Adrenal gland (tissue), 9 donors: ENCODE measurements at regions not wholly inside any gene's neighbourhood (a gene's known extent, or its start where the extent isn't known, plus 50 kb on each side); places are given as distances from the start of the nearest gene placed in this dataset.

Experiments used
- DNase-seq, 7 donors: peaks; one replicate each; pipeline ENCODE4 v3.0.0-alpha.2; 2019 to 2020
- H3K27ac ChIP-seq, 5 donors: fragments of 200-600 bp; sonication (generic) in 4 of 5; 1 replicate in 3 of 5; 2 replicates in 2 of 5; pipeline versions ENCODE4 v1.5.1 to v1.8.0; 2016 to 2020; ENCODE audit warnings: mild to moderate bottlenecking in 1 of 5
- H3K27me3 ChIP-seq: fragments of 200-600 bp; 2 replicates; pipeline ENCODE4 v1.8.0; 2021
- H3K36me3 ChIP-seq, 2 donors: fragments of 200-600 bp; replicated peaks in 1 of 2; 1 replicate in 1 of 2; 2 replicates in 1 of 2; pipeline versions ENCODE4 v1.5.1 to v1.8.0; 2018 to 2022
- H3K4me1 ChIP-seq, 2 donors: fragments of 200-600 bp; replicated peaks in 1 of 2; 1 replicate in 1 of 2; 2 replicates in 1 of 2; pipeline versions ENCODE4 v1.5.1 to v1.8.0; 2018 to 2021
- H3K4me3 ChIP-seq, 4 donors: fragments of 200-600 bp; sonication (generic) in 3 of 4; one replicate each; pipeline ENCODE4 v1.5.1; 2016 to 2018
- H3K9me3 ChIP-seq, 3 donors: fragments of 200-600 bp; sonication (generic) in 1 of 3; replicated peaks in 1 of 3; 1 replicate in 2 of 3; 2 replicates in 1 of 3; pipeline versions ENCODE4 v1.5.1 to v1.8.0; 2016 to 2021
- CTCF ChIP-seq, 6 experiments: fragments of 450-650 bp in 4 of 6; fragments of 200-600 bp in 2 of 6; sonication (generic) in 1 of 6; IDR thresholded peaks; 1 replicate in 5 of 6; 2 replicates in 1 of 6; pipeline versions ENCODE4 v1.5.1 to v1.8.0; 2016 to 2021; ENCODE audit warnings: antibody characterized with exemption in 6 of 6, mild to moderate bottlenecking in 2 of 6, moderate library complexity in 1 of 6
- POLR2A ChIP-seq, 2 donors: fragments of 450-650 bp; IDR thresholded peaks; one replicate each; pipeline ENCODE4 v1.6.1; 2017; ENCODE audit warnings: antibody characterized with exemption in 2 of 2, mild to moderate bottlenecking in 2 of 2, moderate library complexity in 1 of 2
- WGBS, 4 donors: extraction: QIAGEN DNeasy Blood & Tissue Kit in 2 of 4; methylation state at CpG; one replicate each; pipeline versions ENCODE4 v1.1.5 to v1.1.7; 2013 to 2017; 5-methylcytosine and 5-hydroxymethylcytosine counted together
- intact Hi-C, 2 donors: fragments of 100-400 bp; cut with DNase I; formaldehyde crosslinking; loops; one replicate each; pipeline versions ENCODE4 v1.14.1 to v1.15.0; 2022 to 2023
- donor health status: healthy with polysubstance abuse.
- donor health status: Bipolar disorder and iron deficiency.
- donor health status: DM: yes; HTN: yes; CAD: no.
- donor health status: DM: no; HTN: no; CAD: no.
- donor health status: DM: no; HTN: no; CAD: no.

GRCh38 chrX:39600222-39600621 is 497.5 kb downstream of the BCOR start:
- TF ChIP-seq POLR2A (IDR thresholded peaks at IDR 0.05) (no peak), CTCF (IDR thresholded peaks at IDR 0.05) (no peak)
- DNase-seq: no peak
- no peaks in the 10 kb centered on the region for H3K4me1 ChIP-seq
- H3K9me3 ChIP-seq: no peaks in the 10 kb centered on the region
- WGBS, 4 donors: 76 to 96% (median 88%) methylated on average over 6 of the region's 6 CpGs
- no peak overlapping the region for H3K27ac ChIP-seq
- peaks cover 6% of the 10 kb centered on the region for H3K27me3 ChIP-seq
- H3K36me3 ChIP-seq: no peaks in the 10 kb centered on the region
- no peak overlapping the region for H3K4me3 ChIP-seq
- intact Hi-C loops: no loop called here

- DNase-seq: peak in 1 of 7 donors; percentile 14
- H3K4me3 ChIP-seq: no peak overlapping the region
- no peaks in the 10 kb centered on the region for H3K36me3 ChIP-seq
- WGBS, 4 donors: 38 to 45% (median 40%) methylated on average over 10 to 19 of the region's 19 CpGs
- no peaks in the 10 kb centered on the region for H3K4me1 ChIP-seq
- H3K9me3 ChIP-seq: no peaks in the 10 kb centered on the region
- intact Hi-C loops: no loop called here
- no peak overlapping the region for H3K27ac ChIP-seq
- H3K27me3 ChIP-seq: peaks cover 6% of the 10 kb centered on the region
- TF ChIP-seq CTCF (IDR thresholded peaks at IDR 0.05): no peak
- TF ChIP-seq POLR2A (IDR thresholded peaks at IDR 0.05): no peak
These were observed 496.3 kb downstream of the BCOR start for GRCh38 chrX:39601231-39602177.

GRCh38 chrX:39602195-39602594 is 495.6 kb downstream of the BCOR start:
- no peaks in the 10 kb centered on the region for H3K36me3 ChIP-seq
- no peaks in the 10 kb centered on the region for H3K4me1 ChIP-seq
- H3K27ac ChIP-seq: no peak overlapping the region
- peaks cover 6% of the 10 kb centered on the region for H3K27me3 ChIP-seq
- TF ChIP-seq CTCF (IDR thresholded peaks at IDR 0.05) (no peak), POLR2A (IDR thresholded peaks at IDR 0.05) (no peak)
- intact Hi-C loops: no loop called here
- 65 to 88% (median 81%) methylated on average over 4 of the region's 4 CpGs for WGBS, 4 donors
- no peak overlapping the region for H3K4me3 ChIP-seq
- no peaks in the 10 kb centered on the region for H3K9me3 ChIP-seq
- no peak for DNase-seq

GRCh38 chrX:39603230-39603629 is 494.5 kb downstream of the BCOR start:
- no peak for DNase-seq
- 61 to 77% (median 72%) methylated on average over 4 of the region's 4 CpGs for WGBS, 4 donors
- no peak overlapping the region for H3K27ac ChIP-seq

More at GRCh38 chrX:39603230-39603629, 494.5 kb downstream of the BCOR start:
- intact Hi-C loops: no loop called here
- TF ChIP-seq CTCF (IDR thresholded peaks at IDR 0.05): no peak
- TF ChIP-seq POLR2A (IDR thresholded peaks at IDR 0.05): no peak
- no peak overlapping the region for H3K4me3 ChIP-seq
- no peaks in the 10 kb centered on the region for H3K4me1 ChIP-seq
- H3K9me3 ChIP-seq: no peaks in the 10 kb centered on the region
- H3K27me3 ChIP-seq: no peaks in the 10 kb centered on the region
- H3K36me3 ChIP-seq: no peaks in the 10 kb centered on the region
